ENCODE measurements at regions not wholly inside any gene's neighbourhood (a gene's known extent, or its start where the extent isn't known, plus 50 kb on each side); places are given as distances from the start of the nearest gene placed in this dataset.

DNA sequence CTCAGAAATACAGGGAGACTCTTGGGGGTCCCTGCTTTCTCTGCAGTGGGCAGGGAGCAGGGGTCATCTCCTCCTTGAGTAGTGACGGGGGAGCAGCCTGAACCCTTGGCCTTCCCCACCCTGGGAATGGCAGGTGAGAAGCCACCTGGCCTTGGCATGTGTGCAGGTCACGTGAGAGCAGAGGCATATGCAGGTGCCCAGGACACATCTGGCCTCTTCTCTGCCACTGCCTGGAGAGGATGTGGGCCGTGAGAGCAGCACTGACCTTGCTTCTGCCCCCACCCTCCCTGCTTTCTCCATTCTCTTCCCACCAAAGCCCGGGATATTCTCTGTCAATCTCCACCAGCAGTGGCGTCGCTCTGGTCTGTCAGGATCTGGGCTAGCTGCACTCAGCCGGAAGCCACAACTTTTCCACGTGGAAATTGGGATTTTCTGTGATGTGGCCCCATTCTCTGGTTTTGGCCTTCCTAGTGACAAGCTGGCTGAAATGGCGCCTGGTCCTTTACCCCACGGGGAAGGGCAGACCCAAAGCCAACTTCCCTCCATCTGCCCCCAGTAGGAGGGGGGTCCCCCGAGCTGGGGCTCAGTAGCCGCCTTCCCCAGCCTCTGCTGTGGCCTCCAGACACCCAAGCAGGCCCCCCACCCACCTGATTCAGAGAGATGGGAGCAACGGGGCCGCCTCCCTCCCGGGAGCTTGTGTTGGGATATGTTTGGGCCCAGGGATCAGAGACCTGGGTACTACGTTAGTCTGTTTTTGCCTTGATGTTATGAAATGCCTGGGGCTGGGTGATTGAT, 70.4 kb upstream of the FCN1 start:
- no peak for DNase-seq

- no peak for DNase-seq
These were observed 71.0 kb upstream of the FCN1 start for GRCh38 chr9:134988706-134989105.

GRCh38 chr9:134989206-134990065, 71.7 kb upstream of the FCN1 start:
- no peak for DNase-seq

- DNase-seq: no peak
These were observed 74.4 kb upstream of the FCN1 start for GRCh38 chr9:134991808-134992754.

- no peak for DNase-seq
These were observed 75.0 kb upstream of the FCN1 start for GRCh38 chr9:134992755-134993124.

DNA sequence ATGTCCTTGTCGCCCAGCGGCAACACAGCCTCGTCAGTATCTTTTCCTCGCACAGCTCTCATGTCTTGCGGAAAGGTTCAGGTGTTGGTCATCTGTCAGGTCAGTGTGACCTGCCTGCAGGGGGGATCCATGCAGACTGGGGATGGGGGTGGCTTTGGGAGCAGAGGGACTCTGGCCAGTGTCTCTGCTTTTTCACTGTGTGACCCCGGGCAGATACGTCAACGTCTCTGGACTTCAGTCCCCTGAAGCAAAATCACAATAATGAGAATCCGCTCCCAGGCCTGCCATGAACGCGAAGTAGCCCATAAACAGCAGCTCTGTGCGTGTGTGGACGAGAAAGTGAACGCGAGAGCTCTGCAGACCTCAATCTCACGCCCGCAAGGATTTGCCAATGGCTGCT, 75.7 kb upstream of the FCN1 start:
- DNase-seq: no peak

DNA sequence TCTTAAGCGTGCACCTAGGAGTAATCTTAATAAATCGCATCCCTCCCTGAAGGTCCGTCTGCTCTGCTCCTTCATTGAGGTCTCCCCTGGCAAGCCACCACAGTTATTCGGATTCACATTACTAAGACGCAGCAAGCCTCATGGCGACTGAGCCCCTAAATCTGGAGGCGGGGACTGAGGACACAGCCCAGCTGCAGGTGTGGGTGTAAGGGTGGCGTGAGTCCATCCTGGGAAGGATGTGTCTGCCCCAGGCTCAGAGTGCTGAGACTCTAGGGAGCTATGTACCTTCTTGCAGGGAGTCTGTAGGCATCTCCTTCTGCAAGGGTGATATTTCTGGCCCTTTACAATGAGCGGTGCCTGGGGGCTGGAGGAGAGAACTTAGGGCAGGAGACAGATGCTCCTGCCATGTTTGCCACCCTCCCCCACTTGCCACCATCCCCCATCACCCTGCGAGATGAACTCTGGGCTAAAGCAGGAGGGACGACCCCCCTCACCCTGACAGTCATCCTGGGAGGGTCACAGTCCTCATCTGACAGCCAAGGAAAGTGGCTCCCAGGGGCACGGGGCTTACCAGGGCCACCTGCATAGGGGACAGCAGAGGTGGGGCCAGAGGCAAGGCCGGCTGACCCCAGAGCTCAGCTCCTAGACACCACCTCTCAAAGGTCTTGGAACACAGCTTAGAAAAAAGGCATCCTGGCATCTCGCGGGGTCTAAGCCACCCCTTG, 76.4 kb upstream of the FCN1 start:
- DNase-seq: no peak

DNA sequence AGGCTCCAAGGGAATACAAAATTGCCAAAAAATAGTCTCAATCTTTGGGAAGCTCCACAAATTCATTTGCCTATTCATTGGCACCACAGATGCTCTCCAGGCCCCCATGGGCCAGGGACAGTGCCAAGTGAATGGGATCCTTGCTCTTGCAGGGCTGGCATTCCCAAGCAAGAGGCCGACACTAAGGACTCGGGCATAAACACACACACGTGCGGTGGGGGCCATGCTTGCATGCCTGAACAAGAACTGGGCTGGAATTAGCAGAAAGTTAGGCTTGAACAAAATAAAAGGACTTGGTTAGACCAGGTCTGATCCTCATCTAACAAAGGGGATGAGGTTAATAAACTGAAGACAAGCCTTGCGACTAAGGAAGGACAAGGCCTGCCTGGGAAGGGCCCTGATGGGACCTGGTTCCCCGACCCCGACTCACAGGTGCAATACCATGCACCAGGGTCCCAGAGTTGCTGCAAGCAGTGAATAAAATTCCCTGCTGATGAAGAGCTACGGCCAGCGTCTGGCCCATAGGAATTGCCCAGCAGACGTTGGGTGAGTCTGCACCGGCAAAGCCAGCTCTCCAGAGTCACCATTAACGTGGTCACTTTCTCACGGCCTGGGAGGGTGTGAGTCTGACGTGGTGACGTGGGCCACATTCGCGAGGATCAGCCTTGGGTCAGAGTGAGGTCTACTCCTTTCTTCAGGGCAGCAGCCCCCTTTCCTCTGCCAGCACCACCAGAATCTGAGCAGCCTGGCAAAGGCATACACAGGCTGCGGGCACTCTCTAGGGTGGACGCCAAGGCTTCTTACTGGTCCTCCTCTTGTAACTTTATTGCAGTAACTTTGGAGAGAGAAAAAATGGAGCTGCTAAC, 77.4 kb upstream of the FCN1 start:
- DNase-seq: no peak

GRCh38 chr9:134995792-134996120, 78.0 kb upstream of the FCN1 start:
- no peak for DNase-seq

- DNase-seq: no peak
These were observed 79.1 kb upstream of the FCN1 start for GRCh38 chr9:134996591-134997530.

GRCh38 chr9:135000647-135001245, 83.0 kb upstream of the FCN1 start:
- DNase-seq: no peak

- no peak for DNase-seq
These were observed 83.8 kb upstream of the FCN1 start for GRCh38 chr9:135001526-135001925.

- no peak for DNase-seq
These were observed 84.6 kb upstream of the FCN1 start for GRCh38 chr9:135002336-135002735.

- no peak for DNase-seq
These were observed 84.7 kb upstream of the OLFM1 start for GRCh38 chr9:135002802-135003201.

DNA sequence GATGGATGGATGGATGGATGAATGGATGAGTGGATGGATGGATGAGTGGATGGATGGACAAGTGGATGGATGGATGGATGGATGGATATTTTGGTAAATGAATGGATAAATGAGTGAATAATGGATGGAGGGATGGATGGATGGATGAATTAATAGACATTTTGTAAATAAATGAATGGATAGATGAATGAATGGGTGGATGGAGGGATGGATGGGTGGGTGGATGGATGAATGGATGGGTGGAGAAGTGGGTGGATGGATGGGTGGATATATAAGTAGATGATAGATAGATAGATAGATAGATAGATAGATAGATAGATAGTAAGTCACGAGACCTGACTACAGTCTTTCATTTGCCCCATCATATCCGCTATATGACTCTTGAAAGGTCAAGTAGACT, 82.7 kb upstream of the OLFM1 start:
- DNase-seq: no peak

GRCh38 chr9:135006911-135007570, 80.4 kb upstream of the OLFM1 start:
- DNase-seq: no peak

DNA sequence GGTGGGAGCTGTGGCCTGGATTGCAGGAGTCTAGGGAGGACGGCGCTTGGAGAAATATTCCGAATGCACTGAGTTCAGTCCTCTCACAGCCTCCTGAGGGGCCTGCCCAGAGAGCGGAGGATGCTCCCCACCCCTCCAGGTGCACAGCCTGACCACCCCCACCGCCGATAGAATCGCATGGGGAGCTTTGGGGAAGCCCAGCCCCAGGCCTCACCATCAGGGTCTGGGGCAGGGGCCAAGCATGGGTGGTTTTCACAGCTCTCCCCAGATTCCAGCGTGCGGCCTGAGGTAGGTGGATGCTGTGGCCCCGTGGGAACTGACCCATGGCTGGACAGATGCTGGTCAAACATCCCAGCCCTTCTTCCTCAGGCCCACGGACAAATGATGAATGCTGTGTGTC, 79.9 kb upstream of the OLFM1 start:
- no peak for DNase-seq

DNA sequence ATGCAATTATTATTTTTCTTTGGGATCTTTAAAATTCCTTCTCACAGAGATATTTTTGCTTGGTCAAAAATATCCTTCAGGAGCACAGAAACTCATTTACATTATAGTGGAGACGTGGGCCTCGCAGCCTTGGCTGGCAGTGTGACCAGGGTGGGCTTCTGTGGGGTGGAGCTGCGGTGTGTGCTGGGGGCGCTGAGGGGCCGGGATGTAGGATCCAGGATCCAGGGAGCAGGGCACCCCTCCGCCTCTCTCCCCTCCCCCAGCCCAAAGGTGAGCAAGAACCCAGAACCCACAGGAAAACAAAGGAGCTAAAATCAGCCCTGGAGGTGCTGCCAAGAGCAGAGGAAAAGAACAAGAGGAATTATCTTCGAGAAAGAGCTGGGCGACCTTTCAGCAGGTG, 79.1 kb upstream of the OLFM1 start:
- DNase-seq: no peak

GRCh38 chr9:135009051-135009560, 78.4 kb upstream of the OLFM1 start:
- no peak for DNase-seq
